Body of pancreas (tissue), 4 donors: ENCODE measurements at regions not wholly inside any gene's neighbourhood (a gene's known extent, or its start where the extent isn't known, plus 50 kb on each side); places are given as distances from the start of the nearest gene placed in this dataset.

Experiments
- CTCF ChIP-seq, 7 experiments: fragments of 450-650 bp in 4 of 7; fragments of 200-600 bp in 3 of 7; sonication (generic) in 3 of 7; IDR thresholded peaks; one replicate each; pipeline ENCODE4 v1.5.1; 2016 to 2019; ENCODE audit warnings: antibody characterized with exemption in 7 of 7
- POLR2A ChIP-seq, 3 donors: fragments of 450-650 bp; IDR thresholded peaks; one replicate each; pipeline ENCODE4 v1.6.1; 2016; ENCODE audit warnings: antibody characterized with exemption in 3 of 3, mild to moderate bottlenecking in 2 of 3

- TF ChIP-seq CTCF (IDR thresholded peaks at IDR 0.05) = no peak
- no peak for TF ChIP-seq POLR2A (IDR thresholded peaks at IDR 0.05)
Measured at GRCh38 chr6:121828146-121828886, 392.9 kb downstream of the GJA1 start.
